ENCODE measurements at regions not wholly inside any gene's neighbourhood (a gene's known extent, or its start where the extent isn't known, plus 50 kb on each side); places are given as distances from the start of the nearest gene placed in this dataset.

GRCh38 chr9:86424251-86424891 lies 70.2 kb upstream of the TUT7 start:
- Histone ChIP-seq H3K4me1 (ENCODE audit: insufficient read depth, low read length) (no peaks in the 10 kb centered on the region), H3K27ac (ENCODE audit: extremely low read length, insufficient read depth, low read length) (no peak overlapping the region), H3K9ac (ENCODE audit: insufficient read depth, low read depth, low read length) (no peak overlapping the region), H3K4me2 (ENCODE audit: low read depth, low read length) (no peak overlapping the region), H3K79me2 (ENCODE audit: insufficient read depth, low read length) (no peaks in the 10 kb centered on the region), H3K9me3 (ENCODE audit: low read length) (no peaks in the 10 kb centered on the region), H3K4me3 (replicated peaks in 1 of 3; ENCODE audit: insufficient read depth in 1 of 3, low read depth in 2 of 3, low read length in 3 of 3) (no peak overlapping the region), H4K20me1 (ENCODE audit: insufficient read depth, low read length) (no peaks in the 10 kb centered on the region), H2AFZ (ENCODE audit: low read length) (no peak overlapping the region), H3K27me3 (ENCODE audit: control insufficient read depth in 1 of 2, insufficient read depth in 2 of 2, low read length in 2 of 2) (0 out of 5 replicates have a peak, but pooled peaks cover 0 to 7% of the 10 kb centered on the region in 2 experiments), H3K36me3 (replicated peaks in 1 of 2; ENCODE audit: control insufficient read depth in 1 of 2, insufficient read depth in 2 of 2, low read length in 2 of 2) (no peaks in the 10 kb centered on the region; a peak in 1 of 5 replicates)
- no TSS peak for BruUV-seq (replicated peaks)
- in situ Hi-C loops (cut with HindIII; ENCODE audit: extremely low pct_ligation_motif_present, low pct_unique_long_range_greater_than_20kb) = loop anchor here (25.0 kb wide), 1 partner anchor 1238 kb away; no protein-coding TSS in a partner anchor
- CTCF ChIA-PET (ENCODE audit: low intra/inter-chr PET ratio, low total read pairs) = no interaction called here
- no peak for DNase-seq (ENCODE audit: low spot score)
- no peak for FAIRE-seq
- intact Hi-C loops (cut with micrococcal nuclease; ENCODE audit: unreplicated experiment) = no loop called here
- POLR2A ChIA-PET = no interaction called here
- no peak for ATAC-seq
- 6% methylated on average over 5 of the region's 10 CpGs for WGBS (ENCODE audit: low lambda C conversion rate)
- TF ChIP-seq KLF12 (CRISPR knock-in tag; IDR thresholded peaks at IDR 0.05; ENCODE audit: borderline replicate concordance) = no peak
- TF ChIP-seq ZNF234 (CRISPR knock-in tag; conservative IDR thresholded peaks at IDR 0.05) = no peak
- TF ChIP-seq, protein P1, sequence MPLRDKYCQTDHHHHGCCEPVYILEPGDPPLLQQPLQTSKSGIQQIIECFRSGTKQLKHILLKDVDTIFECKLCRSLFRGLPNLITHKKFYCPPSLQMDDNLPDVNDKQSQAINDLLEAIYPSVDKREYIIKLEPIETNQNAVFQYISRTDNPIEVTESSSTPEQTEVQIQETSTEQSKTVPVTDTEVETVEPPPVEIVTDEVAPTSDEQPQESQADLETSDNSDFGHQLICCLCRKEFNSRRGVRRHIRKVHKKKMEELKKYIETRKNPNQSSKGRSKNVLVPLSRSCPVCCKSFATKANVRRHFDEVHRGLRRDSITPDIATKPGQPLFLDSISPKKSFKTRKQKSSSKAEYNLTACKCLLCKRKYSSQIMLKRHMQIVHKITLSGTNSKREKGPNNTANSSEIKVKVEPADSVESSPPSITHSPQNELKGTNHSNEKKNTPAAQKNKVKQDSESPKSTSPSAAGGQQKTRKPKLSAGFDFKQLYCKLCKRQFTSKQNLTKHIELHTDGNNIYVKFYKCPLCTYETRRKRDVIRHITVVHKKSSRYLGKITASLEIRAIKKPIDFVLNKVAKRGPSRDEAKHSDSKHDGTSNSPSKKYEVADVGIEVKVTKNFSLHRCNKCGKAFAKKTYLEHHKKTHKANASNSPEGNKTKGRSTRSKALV (CRISPR knock-in tag; IDR thresholded peaks at IDR 0.05) = no peak
- TF ChIP-seq ZBTB20 (CRISPR knock-in tag; IDR thresholded peaks at IDR 0.05; ENCODE audit: borderline replicate concordance, low read depth) = no peak
- no peak for TF ChIP-seq ZNF7 (CRISPR knock-in tag; IDR thresholded peaks at IDR 0.05)
- TF ChIP-seq, protein P2, sequence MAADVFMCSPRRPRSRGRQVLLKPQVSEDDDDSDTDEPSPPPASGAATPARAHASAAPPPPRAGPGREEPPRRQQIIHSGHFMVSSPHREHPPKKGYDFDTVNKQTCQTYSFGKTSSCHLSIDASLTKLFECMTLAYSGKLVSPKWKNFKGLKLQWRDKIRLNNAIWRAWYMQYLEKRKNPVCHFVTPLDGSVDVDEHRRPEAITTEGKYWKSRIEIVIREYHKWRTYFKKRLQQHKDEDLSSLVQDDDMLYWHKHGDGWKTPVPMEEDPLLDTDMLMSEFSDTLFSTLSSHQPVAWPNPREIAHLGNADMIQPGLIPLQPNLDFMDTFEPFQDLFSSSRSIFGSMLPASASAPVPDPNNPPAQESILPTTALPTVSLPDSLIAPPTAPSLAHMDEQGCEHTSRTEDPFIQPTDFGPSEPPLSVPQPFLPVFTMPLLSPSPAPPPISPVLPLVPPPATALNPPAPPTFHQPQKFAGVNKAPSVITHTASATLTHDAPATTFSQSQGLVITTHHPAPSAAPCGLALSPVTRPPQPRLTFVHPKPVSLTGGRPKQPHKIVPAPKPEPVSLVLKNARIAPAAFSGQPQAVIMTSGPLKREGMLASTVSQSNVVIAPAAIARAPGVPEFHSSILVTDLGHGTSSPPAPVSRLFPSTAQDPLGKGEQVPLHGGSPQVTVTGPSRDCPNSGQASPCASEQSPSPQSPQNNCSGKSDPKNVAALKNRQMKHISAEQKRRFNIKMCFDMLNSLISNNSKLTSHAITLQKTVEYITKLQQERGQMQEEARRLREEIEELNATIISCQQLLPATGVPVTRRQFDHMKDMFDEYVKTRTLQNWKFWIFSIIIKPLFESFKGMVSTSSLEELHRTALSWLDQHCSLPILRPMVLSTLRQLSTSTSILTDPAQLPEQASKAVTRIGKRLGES (CRISPR knock-in tag; IDR thresholded peaks at IDR 0.05; ENCODE audit: borderline replicate concordance) = no peak
- no peak for TF ChIP-seq STAT6 (CRISPR knock-in tag; IDR thresholded peaks at IDR 0.05; ENCODE audit: borderline replicate concordance)
- no peak for TF ChIP-seq ZNF251 (CRISPR knock-in tag; IDR thresholded peaks at IDR 0.05)
- no peak for TF ChIP-seq GZF1 (CRISPR knock-in tag; IDR thresholded peaks at IDR 0.05)
- TF ChIP-seq NCOA2 (CRISPR knock-in tag; IDR thresholded peaks at IDR 0.05) = no peak
- no peak for TF ChIP-seq HMGA1 (CRISPR knock-in tag; conservative IDR thresholded peaks at IDR 0.05)
- TF ChIP-seq, protein P3, sequence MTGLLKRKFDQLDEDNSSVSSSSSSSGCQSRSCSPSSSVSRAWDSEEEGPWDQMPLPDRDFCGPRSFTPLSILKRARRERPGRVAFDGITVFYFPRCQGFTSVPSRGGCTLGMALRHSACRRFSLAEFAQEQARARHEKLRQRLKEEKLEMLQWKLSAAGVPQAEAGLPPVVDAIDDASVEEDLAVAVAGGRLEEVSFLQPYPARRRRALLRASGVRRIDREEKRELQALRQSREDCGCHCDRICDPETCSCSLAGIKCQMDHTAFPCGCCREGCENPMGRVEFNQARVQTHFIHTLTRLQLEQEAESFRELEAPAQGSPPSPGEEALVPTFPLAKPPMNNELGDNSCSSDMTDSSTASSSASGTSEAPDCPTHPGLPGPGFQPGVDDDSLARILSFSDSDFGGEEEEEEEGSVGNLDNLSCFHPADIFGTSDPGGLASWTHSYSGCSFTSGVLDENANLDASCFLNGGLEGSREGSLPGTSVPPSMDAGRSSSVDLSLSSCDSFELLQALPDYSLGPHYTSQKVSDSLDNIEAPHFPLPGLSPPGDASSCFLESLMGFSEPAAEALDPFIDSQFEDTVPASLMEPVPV (CRISPR knock-in tag; IDR thresholded peaks at IDR 0.05) = no peak

Data from HepG2 (cell line).